ENCODE measurements at regions not wholly inside any gene's neighbourhood (a gene's known extent, or its start where the extent isn't known, plus 50 kb on each side); places are given as distances from the start of the nearest gene placed in this dataset.
A peak's percentile ranks its signal among the peaks of the same experiment; 100 is the strongest.

DNA sequence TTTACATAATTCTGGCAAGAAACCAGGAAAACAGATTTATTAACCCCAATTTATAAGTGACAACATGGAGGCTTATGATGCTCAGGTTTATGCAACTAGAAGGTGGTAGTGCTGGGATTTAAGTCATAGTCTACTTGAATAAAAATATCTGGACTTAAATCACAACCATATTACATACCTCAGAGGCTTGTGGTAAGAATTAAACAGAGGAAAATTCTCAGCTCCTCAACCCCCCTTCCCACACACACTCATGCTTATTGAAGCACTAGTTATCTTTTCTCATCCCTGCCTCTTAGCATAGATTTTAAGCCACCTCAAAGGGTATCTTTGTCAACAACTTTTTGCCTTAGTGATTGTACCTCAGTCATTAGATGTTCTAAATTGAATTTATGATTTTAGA, 731.0 kb downstream of the PRELID2 start:
- TF ChIP-seq, protein P1, sequence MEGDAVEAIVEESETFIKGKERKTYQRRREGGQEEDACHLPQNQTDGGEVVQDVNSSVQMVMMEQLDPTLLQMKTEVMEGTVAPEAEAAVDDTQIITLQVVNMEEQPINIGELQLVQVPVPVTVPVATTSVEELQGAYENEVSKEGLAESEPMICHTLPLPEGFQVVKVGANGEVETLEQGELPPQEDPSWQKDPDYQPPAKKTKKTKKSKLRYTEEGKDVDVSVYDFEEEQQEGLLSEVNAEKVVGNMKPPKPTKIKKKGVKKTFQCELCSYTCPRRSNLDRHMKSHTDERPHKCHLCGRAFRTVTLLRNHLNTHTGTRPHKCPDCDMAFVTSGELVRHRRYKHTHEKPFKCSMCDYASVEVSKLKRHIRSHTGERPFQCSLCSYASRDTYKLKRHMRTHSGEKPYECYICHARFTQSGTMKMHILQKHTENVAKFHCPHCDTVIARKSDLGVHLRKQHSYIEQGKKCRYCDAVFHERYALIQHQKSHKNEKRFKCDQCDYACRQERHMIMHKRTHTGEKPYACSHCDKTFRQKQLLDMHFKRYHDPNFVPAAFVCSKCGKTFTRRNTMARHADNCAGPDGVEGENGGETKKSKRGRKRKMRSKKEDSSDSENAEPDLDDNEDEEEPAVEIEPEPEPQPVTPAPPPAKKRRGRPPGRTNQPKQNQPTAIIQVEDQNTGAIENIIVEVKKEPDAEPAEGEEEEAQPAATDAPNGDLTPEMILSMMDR (IDR thresholded peaks at IDR 0.05; ENCODE audit: borderline replicate concordance, insufficient read depth, low read depth, low read length) = no peak
- H3K4me3 ChIP-seq (ENCODE audit: low read depth, low read length) = no peak overlapping the region

DNA sequence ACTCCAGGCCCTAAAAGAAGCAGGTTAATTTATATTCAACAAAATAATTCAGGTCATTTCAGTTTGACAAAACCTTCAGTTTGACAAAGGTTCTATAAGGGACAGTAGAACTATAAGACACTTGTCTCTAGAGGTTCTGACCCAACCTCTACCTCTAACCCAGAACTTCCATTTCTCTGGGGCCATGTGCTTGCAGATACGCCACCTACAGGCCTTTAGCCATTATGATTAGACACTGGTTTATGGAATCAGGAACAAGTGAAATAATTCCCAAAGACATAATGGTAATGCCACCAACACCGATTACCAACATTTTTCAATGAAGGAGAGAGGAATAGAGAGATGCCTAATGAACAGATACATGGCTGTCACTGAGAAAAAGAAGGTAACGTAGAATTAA, 733.9 kb downstream of the PRELID2 start:
- TF ChIP-seq, protein P1 (IDR thresholded peaks at IDR 0.05; ENCODE audit: borderline replicate concordance, insufficient read depth, low read depth, low read length) = peak; percentile 52; the same call in 1 of the 2 replicates
- no peak overlapping the region for H3K4me3 ChIP-seq (ENCODE audit: low read depth, low read length)

DNA sequence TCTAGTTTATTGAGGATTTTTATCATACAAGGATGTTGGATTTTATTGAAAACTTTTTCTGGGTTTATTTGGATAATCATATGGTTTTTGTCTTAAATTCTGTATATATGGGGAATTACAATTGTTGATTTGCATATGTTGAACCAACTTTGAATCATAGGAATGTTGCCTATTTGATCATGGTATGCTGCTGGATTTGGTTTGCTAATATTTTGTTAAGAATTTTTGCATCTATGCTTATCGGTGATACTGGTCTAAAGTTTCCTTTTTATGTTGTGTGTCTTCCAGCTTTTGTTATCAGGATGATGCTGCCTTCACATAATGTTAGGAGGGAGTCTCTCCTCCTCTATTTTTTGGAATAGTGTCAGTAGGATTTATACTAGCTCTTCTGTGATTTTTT, 745.0 kb downstream of the PRELID2 start:
- H3K4me3 ChIP-seq (ENCODE audit: low read depth, low read length) = no peak overlapping the region
- TF ChIP-seq, protein P1 (IDR thresholded peaks at IDR 0.05; ENCODE audit: borderline replicate concordance, insufficient read depth, low read depth, low read length) = no peak

- no peak overlapping the region for H3K4me3 ChIP-seq (ENCODE audit: low read depth, low read length)
- TF ChIP-seq, protein P1 (IDR thresholded peaks at IDR 0.05; ENCODE audit: borderline replicate concordance, insufficient read depth, low read depth, low read length) = no peak
These were observed 750.3 kb downstream of the PRELID2 start for GRCh38 chr5:145084834-145085233.

GRCh38 chr5:145077028-145077427, 758.1 kb downstream of the PRELID2 start:
- no peak overlapping the region for H3K4me3 ChIP-seq (ENCODE audit: low read depth, low read length)
- TF ChIP-seq, protein P1 (IDR thresholded peaks at IDR 0.05; ENCODE audit: borderline replicate concordance, insufficient read depth, low read depth, low read length) = no peak

DNA sequence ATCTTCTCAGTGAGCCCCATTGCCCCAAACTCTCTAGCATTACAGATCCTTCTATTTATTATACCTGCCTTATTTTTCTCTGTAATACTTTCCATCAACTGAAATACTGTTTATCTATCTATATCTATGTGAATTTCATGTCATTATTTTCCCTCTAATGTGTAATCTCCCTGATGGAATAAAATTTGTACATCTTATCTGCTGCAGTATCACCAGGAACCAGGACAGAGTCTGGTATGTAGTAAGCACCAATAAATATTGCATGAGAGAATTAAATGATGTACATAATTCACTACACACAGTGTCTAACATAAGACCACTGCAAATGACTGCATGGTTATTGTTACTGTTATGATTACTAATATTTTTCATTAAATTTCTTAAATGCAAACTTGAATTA, 759.1 kb downstream of the PRELID2 start:
- TF ChIP-seq, protein P1 (IDR thresholded peaks at IDR 0.05; ENCODE audit: borderline replicate concordance, insufficient read depth, low read depth, low read length) = no peak
- H3K4me3 ChIP-seq (ENCODE audit: low read depth, low read length) = no peak overlapping the region

DNA sequence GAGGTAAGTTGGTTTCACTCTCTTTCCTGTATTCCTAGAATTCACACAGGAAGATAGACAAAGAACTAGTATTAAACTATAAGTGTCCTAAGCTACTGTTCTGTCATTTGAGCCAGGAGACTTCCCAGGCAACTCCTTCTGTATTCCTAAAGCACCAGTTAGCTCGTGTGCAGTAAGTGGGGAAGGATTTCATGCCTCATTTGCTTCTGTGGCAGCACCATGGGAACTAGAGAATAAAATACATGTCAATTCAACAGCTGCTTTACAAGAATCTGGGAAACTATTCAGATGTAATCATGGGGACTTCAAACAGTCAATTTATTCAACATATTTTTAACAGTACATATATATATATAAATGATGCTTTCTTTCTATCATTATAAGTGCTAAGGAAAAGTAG, 762.3 kb downstream of the PRELID2 start:
- TF ChIP-seq, protein P1 (IDR thresholded peaks at IDR 0.05; ENCODE audit: borderline replicate concordance, insufficient read depth, low read depth, low read length) = no peak
- no peak overlapping the region for H3K4me3 ChIP-seq (ENCODE audit: low read depth, low read length)

All from GM12875 (cell line).